ENCODE measurements at regions not wholly inside any gene's neighbourhood (a gene's known extent, or its start where the extent isn't known, plus 50 kb on each side); places are given as distances from the start of the nearest gene placed in this dataset.

GRCh38 chr22:27385261-27385998 is 416.1 kb downstream of the MN1 start:
- no peak for TF ChIP-seq CTCF (IDR thresholded peaks at IDR 0.05; ENCODE audit: low read depth, low read length)
- TF ChIP-seq EZH2phosphoT487 (IDR thresholded peaks at IDR 0.05; ENCODE audit: low read depth), result no peak
